ENCODE measurements at regions not wholly inside any gene's neighbourhood (a gene's known extent, or its start where the extent isn't known, plus 50 kb on each side); places are given as distances from the start of the nearest gene placed in this dataset.

DNA sequence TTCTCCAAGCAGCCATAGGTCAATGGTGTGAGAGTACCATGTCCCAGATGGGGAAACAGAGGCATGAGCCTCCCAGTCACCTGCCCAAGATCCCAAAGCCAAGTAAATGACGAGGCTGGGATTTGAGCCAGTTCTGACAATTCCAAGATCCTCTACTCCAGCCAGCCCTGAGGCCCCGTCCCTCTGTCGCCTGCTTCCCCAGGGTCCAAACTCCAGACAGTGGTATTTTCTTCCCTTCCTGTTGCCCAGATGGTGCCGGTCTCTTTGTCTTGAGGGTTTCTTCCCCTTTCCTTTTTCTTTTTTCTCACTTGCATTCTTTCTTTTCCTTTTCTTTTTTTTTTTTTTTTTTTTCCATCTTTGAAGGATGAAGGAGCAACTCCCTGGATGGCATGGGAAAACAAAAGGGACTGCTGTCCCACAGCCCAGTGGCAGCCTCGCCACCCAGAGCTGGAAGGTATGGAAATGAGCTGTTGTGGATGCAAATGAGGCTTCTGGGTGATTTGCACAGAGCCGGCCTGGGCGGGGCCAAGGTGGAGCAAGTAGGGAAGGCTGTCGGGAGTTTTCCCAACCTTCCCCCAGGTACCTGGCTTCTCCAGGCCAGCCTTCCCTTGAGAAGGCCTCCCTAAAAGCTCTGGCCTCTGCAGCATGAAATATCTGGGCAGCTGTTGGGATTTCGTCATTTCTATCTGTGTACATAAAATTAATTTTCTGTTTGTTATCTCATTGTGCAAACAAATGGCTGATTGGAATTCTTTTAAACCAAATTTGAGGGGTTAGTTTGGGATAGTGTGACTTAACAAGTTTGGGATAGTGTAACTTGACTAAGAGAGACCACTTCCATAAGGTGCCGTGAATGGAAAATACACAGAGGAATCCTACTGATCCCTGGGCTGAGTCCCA lies 146.8 kb downstream of the MN1 start:
- peaks cover 11% of the 10 kb centered on the region; the same call in 1 of the 2 replicates for H3K23me2 ChIP-seq (ENCODE audit: low read depth, low read length)
- 0 out of 2 replicates have a peak overlapping the region, but pooled peaks have one; percentile 30 for H2BK5ac ChIP-seq (ENCODE audit: low read depth, low read length)
- H2BK15ac ChIP-seq (ENCODE audit: low read length), result no peak overlapping the region
- no peaks in the 10 kb centered on the region for H3K79me1 ChIP-seq (ENCODE audit: low read depth, low read length)
- no peak overlapping the region for H3K23ac ChIP-seq (ENCODE audit: insufficient read length)
- TF ChIP-seq NRF1 (IDR thresholded peaks at IDR 0.05; ENCODE audit: low read depth, low read length) (no peak), EGR1 (IDR thresholded peaks at IDR 0.05; ENCODE audit: borderline replicate concordance, low read depth, low read length) (no peak)
- no peak overlapping the region for H3K27ac ChIP-seq (ENCODE audit: low read depth, low read length)
- H3K79me2 ChIP-seq (ENCODE audit: control insufficient read depth in 1 of 2, insufficient read depth in 2 of 2, low read length in 2 of 2), result no peaks in the 10 kb centered on the region
- no peak overlapping the region for H4K8ac ChIP-seq (ENCODE audit: extremely low read depth, insufficient read depth, low read length)
- H3K4me2 ChIP-seq (ENCODE audit: insufficient read depth in 1 of 2, low read depth in 2 of 2, low read length in 2 of 2), result no peak overlapping the region
- peaks cover 0 to 2% (median 0%) of the 10 kb centered on the region in 4 experiments; a peak in 1 of 7 replicates for H3K27me3 ChIP-seq (replicated peaks in 1 of 4; ENCODE audit: control insufficient read depth in 3 of 4, extremely low read depth in 1 of 4, insufficient read depth in 3 of 4, low read length in 3 of 4)
- no peak overlapping the region for H3K14ac ChIP-seq (ENCODE audit: insufficient read length)
- peak overlapping the region; percentile 70 for H3K4ac ChIP-seq (replicated peaks; ENCODE audit: insufficient read length, low read depth, low read length)
- peak overlapping the region; percentile 77; the same call in 1 of the 2 replicates for H2BK12ac ChIP-seq (ENCODE audit: low read depth, low read length)
- no peak overlapping the region for H2BK120ac ChIP-seq (replicated peaks; ENCODE audit: low read depth, low read length)
- no peak overlapping the region for H2BK20ac ChIP-seq (ENCODE audit: low read length)
- no peak overlapping the region for H4K91ac ChIP-seq (replicated peaks; ENCODE audit: insufficient read length, low read length)
- no peak overlapping the region for H4K5ac ChIP-seq (ENCODE audit: insufficient read length, low read depth, low read length)
- WGBS, 2 experiments (ENCODE audit: extremely low coverage in 1 of 2, insufficient coverage in 1 of 2, insufficient read length in 1 of 2, insufficient replicate concordance in 2 of 2, low coverage in 1 of 2, low lambda C conversion rate in 2 of 2, missing lambda C conversion rate in 1 of 2), result 58% methylated on average over 10 of the region's 10 CpGs; no CpG with 5 or more reads in 1 of the 2 experiments
- ChIA-PET CTCF (ENCODE audit: partially characterized antibody) (no interaction called here), POLR2A (ENCODE audit: partially characterized antibody) (interaction anchor here (1.2 kb wide), 1 partner anchor 15 kb away, joined by 3 read pairs; no protein-coding TSS in a partner anchor)
- no peak overlapping the region for H2AFZ ChIP-seq (ENCODE audit: low read length)
- H3K56ac ChIP-seq (replicated peaks; ENCODE audit: insufficient read length, low read depth, low read length), result no peak overlapping the region
- no peaks in the 10 kb centered on the region for H3K36me3 ChIP-seq (ENCODE audit: control insufficient read depth in 2 of 4, insufficient read depth in 4 of 4, low read length in 3 of 4)
- H3K18ac ChIP-seq (ENCODE audit: extremely low read depth, low read length), result no peak overlapping the region
- no peak overlapping the region for H3K9ac ChIP-seq (replicated peaks in 1 of 4; ENCODE audit: extremely low read depth in 1 of 4, low read depth in 3 of 4, low read length in 3 of 4)
- DNase-seq (ENCODE audit: low read depth in 1 of 2, low spot score in 2 of 2), result peak in 1 of 2 experiments; percentile 75
- peaks cover 3 to 5% (median 4%) of the 10 kb centered on the region in 4 experiments; a peak in 6 of 7 replicates for H3K4me1 ChIP-seq (replicated peaks in 1 of 4; ENCODE audit: control insufficient read depth in 3 of 4, insufficient read depth in 4 of 4, low read length in 3 of 4)
- no peaks in the 10 kb centered on the region for H4K20me1 ChIP-seq (replicated peaks in 1 of 2; ENCODE audit: control insufficient read depth in 1 of 2, insufficient read depth in 2 of 2, low read length in 2 of 2)
- peak; percentile 81 for FAIRE-seq
- no peaks in the 10 kb centered on the region for H3K9me3 ChIP-seq (ENCODE audit: insufficient read depth in 2 of 2, low read depth in 1 of 2, low read length in 1 of 2)
- H2AK5ac ChIP-seq (ENCODE audit: low read depth, low read length), result peak overlapping the region; percentile 83
- H3K4me3 ChIP-seq (ENCODE audit: extremely low read depth in 1 of 4, insufficient read depth in 2 of 4, low read depth in 3 of 4, low read length in 4 of 4), result no peak overlapping the region

Measured in H1 (cell line).